Hematopoietic multipotent progenitor cell (in vitro differentiated cells): ENCODE measurements at regions not wholly inside any gene's neighbourhood (a gene's known extent, or its start where the extent isn't known, plus 50 kb on each side); places are given as distances from the start of the nearest gene placed in this dataset.
"Not testable (repeated sequence)": the region's sequence is repeated elsewhere in the genome, so short reads cannot be mapped to it uniquely, and the experiment has no call there.

Experiments used
- DNase-seq, 3 donors: peaks; one replicate each; pipeline ENCODE4 v3.0.0-alpha.2; 2011 to 2015; ENCODE audit warnings: low read depth in 2 of 3, low spot score in 2 of 3

DNA sequence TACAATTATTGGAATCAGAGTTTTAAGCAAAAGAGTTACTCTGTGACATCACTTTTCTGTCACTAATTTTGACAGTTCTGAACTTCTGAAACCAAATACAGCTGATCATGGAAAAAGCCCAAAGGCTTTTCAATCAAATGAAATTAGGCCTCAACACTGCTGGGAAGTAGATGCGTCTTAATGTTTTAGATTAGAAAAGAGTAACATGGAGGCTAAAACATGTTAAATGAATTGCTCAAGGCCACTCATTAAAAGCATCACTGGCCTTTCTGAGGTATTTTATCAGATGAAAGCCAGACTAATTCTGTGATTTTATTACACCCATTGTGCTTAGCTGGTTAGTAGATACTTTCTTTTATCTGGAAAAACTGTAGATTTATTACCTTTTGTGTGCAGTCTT is 672.6 kb downstream of the CENPC start:
- DNase-seq = no peak

DNA sequence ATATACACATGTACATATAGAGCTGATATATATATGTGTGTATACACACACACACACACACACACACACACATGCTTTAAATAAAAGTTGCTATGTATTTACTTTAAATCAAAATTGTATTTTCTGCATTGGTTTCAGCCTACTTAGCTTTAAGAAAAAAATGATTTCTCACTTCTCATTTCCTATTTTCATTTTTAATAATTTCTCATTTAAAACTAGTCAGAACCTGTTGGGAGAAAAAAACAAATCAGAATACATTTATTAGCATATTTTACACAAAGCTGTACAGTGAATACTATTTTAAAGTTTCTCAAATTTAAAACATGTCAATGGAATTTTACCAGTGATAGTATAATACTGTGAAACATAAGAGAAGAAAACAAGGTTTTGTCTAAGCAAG is 681.8 kb downstream of the CENPC start:
- DNase-seq = no peak

DNA sequence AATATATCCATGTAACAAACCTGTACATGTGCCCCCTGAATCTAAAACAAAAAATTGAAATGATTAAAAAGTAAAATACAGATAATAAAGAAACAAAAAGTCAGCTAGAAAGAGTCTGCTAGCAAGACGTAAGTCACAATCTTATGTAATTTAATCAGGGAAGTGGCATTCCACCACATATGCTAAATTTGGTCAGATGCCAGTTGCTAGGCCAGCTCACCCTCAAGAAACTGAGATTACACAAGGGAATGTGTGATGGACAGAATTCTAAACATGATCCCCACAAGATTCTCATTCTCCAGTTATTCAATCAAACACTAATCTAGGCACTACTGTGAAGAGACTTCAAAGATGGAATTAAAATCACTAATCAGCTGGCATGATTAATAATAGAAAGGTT is 689.3 kb downstream of the CENPC start:
- no peak for DNase-seq

DNA sequence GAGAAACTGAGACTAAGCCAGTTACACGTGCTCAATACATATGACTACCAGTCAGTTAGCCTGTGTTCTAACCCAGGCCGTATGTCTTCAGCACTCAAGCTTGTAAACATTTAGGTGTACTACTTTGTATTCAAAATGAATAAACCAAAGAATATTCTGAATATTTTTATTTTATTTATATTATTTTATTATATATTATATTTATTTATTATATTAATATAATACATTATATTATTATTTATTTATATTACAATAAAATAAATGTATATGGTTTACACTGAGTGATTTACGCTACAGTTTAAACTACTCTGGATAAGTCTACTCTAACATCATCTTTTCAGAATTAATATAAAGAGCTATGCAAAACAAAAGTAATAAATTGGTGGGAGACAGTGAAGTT is 691.5 kb downstream of the CENPC start:
- DNase-seq = no peak

DNA sequence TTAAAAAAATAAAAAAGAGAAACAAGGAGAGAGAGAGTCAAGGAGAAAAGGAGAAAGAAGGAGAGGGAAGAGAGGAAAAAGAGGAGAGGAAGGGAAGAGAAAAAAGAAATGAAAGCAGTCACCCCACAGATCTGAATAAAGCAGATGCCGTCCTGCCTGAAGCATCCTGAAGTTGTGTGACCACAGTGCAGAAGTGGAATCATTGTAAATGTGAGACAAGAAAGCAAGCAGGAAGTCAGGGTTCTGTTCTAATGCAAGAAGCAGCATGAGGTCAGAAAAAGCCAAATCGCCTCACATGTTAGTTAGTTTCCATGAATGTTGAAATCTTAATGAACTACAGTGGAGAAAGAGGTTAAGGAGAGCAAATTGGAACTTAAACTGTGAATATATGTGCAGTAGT is 692.5 kb downstream of the CENPC start:
- DNase-seq = no peak

DNA sequence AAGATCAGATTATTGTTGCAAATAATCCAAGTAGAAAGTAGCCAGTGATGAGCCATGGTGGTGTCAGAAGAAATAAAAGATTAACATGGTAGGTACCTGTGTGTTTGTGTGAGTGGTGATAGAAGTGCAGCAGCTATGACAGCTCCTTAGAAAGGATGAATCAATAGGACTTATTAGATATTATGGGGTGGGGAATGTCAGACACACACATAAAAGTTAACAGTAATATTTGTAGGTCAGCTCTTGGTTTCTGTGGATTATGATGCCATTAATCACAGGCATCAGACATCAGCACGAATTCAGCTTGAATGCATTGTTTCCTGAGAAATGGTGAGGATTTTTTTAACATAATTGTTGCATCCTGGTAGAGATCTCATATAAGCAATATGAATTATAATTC is 695.7 kb downstream of the CENPC start:
- DNase-seq = no peak

DNA sequence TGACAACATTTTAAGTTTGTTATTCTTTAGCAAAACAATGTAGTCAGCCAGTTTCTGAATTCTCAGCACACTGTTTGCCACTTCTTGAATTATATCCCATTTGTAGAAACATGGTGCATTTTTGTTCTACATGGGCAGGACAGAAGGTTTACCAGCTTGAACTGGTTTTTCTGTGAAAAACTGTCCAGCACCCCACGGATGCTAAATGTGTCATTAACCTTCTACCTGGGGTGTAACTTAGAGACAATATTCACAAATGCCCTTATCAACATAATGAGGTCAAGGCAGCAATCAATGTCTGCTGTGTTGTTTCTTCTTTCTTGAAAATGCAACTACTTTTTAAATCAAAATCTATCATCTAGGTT is 702.6 kb downstream of the CENPC start:
- DNase-seq = no peak

DNA sequence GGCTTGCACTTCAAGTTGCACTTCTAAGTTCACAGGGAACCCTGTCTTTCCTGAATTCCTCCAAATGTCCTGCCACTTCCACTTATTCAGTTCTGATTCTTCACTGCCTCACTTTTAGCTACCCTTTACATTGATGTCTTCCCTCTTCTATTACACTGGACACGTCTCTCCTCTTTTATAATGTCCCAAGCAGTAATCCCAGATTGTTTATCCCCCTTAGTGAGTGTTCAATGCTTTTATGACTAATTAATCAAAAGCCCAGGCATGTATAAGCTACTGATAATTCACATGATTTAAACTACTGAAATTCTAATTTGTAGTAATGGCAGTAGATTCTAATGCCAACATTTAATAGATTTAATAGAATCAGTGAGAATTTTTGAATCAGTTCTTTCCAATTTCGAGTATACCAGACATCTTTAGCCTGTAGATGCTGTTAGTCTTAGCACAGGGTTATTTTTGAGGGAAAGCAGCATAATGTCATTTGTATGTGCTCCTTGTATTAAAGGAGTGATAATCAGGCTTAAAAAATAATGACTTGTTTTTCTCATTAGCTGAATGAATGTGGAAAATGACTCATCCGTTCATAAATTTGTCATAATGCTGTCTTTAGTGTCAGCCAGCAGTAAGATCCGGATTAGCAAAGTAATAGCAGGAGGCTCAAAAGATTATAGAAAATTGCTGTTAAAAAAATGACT is 703.1 kb downstream of the CENPC start:
- no peak for DNase-seq

DNA sequence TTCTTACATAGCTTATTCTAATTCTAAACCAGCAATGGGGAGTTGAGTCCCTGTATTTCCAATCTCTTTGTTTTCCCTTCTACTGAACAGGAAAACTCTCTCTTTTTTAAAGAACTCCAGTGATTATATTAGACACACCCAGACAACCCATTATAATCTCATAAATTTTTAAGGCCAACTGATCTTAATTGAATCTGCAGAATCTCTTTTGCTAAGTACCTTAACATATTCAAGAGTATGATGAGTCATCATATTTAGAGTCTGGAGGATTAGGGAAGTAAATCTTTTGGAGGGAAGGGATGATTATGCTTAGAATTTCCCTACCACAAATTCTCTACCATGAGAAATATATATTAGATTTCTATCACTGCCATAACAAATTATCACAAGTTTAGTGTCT is 705.1 kb downstream of the CENPC start:
- no peak for DNase-seq

DNA sequence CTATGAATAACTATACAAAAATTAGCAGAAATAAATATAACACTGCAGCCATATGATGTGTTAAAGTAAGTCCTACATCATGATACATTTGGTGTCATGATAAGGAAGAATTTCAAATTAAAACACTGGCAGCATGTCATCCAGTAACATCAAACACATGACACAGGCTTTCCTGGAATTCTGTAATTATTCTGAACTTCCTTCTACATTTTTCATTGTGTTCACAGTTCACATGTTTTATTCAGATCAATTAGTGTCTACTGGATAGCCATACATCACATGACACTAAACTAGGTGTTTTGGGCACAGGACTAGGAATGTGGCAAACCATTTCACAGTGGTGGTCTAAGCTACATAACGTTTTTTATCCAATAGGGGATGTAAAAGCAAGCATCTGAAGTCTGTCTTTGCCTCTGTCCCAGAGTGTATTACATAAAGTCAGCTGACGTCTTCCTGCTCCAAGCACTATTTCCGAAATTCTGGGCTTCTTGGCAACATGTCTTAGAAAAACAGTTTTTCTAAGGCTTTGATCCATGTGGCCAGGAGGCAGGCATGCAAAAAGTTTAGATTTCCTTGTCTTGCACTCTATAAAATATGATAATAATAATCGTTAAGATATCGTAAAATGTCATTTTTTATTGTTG is 707.9 kb downstream of the CENPC start:
- no peak for DNase-seq

DNA sequence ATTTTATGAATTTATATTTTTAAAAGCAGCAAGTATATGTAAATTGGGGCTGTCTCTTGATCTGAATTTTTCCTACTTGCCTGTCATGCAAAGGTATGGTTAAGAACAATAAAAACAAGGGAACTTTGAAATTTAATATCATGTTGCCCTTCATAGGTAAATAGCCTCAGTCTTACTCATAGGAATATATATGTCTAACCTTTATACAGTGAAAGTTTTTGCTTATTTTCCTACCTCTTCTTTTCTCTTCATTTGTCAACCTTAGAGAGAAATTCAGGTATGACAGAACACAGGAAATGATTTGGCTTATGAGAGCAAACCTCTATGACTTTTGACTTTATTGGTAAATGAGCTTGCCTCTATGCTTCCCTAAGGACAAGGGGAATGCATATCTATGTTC is 716.0 kb downstream of the CENPC start:
- no peak for DNase-seq

DNA sequence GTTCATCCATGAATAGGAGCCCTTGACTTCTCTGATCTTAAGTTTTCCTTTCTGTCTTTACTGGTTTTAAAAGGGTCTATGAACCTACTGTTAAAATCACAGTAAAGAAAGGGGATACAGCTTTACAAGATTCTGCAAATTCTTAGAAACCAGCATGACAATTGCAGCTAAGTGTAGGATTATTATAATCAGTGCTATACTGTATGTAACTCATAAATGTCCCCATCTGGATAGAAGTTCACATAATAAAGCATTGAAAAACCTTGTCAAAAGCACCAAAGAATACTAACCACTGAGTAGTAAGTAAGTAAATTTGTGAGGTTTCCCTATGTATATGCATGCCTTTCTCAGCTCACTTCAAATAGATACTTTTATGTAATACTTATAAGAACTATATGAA is 724.6 kb downstream of the CENPC start:
- DNase-seq = no peak

DNA sequence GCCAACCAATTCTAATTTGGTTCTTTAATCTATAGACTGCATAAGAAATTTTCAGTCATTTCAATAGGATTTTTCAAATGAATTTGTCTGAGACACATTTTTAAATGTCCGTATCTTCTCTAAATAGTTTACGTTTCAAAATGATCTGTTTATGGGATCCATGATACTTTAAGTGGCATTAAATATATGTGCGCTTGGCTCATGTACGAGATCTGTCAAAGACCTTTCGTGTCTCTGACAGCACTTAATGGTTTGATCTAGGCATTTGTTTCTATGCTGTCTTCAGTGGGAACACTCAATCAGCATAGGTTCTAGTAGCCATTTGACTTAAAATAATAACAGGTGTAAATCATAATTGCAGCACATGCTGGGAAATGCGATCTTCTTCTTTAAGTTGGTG is 731.0 kb downstream of the CENPC start:
- DNase-seq = no peak

DNA sequence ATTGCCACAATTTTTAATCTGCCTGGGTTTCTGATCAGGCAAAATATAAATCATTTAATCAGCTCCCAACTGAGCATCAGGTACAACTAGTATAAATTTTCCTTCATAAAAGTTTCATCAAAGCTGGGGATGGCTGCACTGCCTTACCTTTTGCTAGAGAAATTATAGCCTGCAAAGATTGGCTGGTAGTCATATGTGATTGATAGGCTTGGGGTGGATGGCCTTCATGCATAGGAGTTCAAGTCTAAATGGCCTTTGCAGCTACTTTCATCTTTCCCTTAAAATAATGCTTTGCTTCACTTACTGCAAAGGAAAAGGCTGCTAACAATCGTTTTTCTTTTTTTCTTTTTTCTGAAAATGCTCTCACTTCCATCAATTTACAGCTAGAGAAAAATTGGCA is 739.7 kb downstream of the CENPC start:
- DNase-seq = no peak

DNA sequence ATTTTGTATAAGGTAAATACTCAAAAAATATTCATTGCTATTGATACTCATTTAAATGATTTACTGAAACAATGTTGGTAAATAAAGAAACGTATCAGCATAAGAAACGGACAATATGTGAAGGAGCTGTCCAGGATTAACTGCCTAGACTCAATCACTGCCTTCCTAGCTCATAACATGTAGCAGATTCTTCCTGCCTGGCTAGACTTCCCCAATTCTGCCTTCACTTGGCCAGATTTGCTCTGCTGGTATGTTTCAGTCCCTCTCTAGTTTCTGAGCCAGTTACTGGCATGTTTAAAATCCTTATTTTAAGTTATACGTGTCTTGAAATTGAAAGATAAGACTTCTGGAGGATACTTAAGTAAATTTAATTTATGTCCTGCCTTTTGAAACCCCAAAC is 740.3 kb downstream of the CENPC start:
- DNase-seq = no peak

DNA sequence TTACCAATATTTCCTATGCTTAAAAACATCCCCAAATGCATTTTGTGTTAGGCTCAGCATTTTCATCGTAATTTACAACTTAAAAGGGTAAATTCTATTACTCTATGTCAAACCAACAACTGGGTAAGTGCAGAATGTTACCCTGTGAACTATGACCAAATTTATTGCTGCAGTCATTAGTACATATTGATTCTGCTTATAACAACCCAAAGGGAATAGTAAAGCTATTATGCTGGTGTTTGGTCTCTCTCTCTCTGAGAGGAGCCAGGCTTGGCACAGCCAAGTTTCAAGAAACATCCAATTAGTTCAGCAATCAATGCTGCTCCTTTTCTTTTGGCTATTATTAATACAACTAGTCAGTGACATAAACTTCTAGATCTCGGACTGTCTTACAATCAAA is 747.7 kb downstream of the CENPC start:
- no peak for DNase-seq

DNA sequence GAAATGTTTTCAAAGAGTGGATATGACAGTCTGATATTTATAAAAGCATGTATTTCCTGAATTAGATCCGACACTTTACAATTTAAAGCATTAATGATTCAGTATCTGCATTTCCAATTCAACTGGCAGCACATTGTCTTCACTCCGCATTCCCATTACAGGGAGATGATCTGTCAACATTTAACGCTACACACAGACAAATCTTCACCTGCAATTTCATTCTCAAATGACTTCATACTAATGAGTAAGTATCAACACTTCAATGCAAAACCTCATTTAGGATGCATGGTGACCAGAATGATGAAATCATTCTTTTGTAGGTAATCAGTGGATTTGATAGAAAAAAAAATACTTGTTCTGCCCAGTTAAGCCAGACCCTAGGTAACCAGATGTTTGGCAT is 749.6 kb downstream of the CENPC start:
- DNase-seq = no peak

DNA sequence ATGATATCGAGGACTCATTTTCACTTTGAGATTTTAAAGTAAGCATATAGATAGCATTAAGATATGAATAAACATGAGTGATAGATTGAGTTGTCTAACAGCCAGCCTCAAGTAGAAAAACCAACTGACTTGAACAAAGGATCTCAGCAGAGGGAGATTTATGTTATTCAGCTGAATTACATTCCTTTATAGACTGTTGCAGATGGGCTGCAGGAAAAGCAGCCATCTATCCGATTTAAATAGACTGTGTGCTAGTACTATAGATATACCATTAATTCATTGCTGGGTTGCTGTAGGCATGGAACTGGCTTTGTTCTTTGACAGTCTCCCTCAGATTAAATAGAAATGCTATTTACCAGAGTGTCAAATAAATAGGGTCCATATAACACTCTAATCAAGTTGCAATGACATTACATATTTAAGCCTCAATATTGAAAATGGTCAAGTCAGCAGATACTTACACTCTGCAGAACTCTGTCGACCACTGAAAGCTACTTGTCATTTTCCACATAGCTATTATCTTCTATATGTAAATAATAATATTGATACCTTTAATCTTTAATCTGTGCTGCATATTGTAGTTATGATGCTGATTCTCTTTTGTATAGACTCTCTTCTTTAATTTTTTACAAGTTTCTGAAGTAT is 750.8 kb downstream of the CENPC start:
- no peak for DNase-seq

DNA sequence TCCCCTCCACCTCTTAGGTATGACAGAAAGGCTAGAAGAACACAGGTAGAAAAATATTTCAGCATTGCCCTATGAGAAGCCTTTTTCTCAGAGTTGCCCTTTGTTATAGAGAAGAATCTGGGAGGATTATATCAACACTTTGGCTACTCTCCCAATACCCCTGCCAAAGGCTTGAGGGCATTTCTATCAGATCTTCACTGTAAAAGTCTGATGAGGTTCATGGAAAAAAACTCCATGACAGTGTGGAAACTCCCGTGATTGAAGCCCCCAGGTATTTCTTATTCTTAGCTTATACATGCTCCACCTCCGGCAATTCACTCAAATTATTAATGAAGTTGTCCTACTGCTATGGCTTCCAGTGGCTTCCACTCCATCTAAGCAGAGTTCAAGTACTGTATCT is 753.6 kb downstream of the CENPC start:
- no peak for DNase-seq

DNA sequence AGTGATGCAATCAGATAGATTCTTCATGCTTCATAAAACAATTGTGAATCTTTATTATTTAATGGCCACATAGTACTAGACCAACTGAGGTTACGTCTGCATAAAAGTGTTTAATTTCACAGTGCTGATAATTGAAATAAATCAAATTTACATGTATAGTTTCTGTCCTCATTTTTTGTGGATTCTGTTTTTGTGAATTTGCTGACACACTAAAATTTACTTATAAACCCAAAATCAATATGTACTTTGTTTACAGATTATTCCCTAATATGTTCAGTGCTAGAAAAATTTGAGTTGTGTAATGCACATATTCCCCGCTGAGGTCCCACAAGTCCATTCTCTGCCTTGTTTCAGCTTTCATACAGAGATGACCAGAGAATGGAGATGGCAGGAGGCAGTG is 759.8 kb downstream of the CENPC start:
- DNase-seq = no peak

DNA sequence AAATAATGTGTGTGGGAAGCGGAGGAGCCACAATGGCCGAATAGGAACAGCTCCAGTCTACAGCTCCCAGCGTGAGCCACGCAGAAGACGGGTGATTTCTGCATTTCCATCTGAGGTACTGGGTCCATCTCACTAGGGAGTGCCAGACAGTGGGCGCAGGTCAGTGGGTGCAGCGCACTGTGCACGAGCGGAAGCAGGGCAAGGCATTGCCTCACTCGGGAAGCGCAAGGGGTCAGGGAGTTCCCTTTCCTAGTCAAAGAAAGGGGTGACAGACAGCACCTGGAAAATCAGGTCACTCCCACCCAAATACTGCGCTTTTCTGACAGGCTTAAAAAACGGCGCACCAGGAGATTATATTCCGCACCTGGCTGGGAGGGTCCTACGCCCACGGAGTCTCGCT is 762.6 kb downstream of the CENPC start:
- DNase-seq = not testable (repeated sequence)

DNA sequence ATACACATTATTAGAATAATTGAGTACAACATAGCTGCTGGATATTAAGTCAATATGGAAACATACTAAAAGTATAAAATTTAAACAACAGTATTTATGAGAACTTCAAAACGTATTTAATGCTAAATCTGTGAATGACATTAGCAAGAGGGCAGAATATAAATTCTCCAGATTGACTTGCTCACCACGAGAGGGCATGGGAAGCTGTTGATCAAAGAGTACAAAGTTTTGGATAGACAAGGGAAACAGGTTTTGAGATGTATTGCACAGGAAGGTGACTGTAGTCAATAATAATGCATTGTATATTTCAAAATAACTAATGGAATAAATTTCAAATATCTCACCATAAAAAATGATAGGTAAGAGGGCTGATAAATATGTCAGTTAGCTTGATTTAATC is 768.2 kb downstream of the CENPC start:
- DNase-seq = no peak

DNA sequence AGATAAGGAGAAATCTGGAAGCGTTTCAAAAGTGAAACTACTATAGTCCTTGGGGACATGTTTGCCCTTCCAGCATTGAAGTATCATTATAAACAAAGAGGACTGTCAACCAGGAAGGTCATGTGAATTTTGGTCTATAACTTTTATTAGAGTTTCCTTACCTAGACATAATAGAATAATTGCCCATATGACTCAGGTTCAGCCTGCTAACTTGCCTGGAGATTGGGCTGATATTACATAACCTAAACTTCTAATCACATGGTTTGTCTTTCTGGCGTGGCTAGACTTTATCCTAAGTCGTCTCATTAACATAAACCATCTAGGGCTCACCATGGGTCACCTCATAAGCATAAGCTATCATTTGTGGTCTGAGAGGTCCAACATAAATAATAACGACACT is 775.9 kb downstream of the CENPC start:
- DNase-seq = no peak
